Osteoblast (primary cell): ENCODE measurements at regions not wholly inside any gene's neighbourhood (a gene's known extent, or its start where the extent isn't known, plus 50 kb on each side); places are given as distances from the start of the nearest gene placed in this dataset.

Experiments used
- DNase-seq: peaks from one replicate; pipeline ENCODE4 v3.0.0; 2011; ENCODE audit warnings: low spot score, mixed read lengths; ENCODE audit not compliant: insufficient read length; ENCODE audit errors: missing footprints
- H2AFZ ChIP-seq: 2 replicates; pipeline ENCODE4 v1.6.0; 2011; ENCODE audit warnings: mild to moderate bottlenecking, low read length
- H3K27ac ChIP-seq: 2 replicates; pipeline ENCODE4 v1.5.1; 2011; ENCODE audit warnings: mild to moderate bottlenecking, low read depth, low read length, moderate library complexity
- H3K27me3 ChIP-seq: 2 replicates; pipeline ENCODE4 v1.6.0; 2012; ENCODE audit warnings: mild to moderate bottlenecking, control low read depth, inconsistent platforms, low read length, moderate library complexity; ENCODE audit not compliant: insufficient read depth
- H3K36me3 ChIP-seq: 2 replicates; pipeline ENCODE4 v1.5.1; 2011; ENCODE audit warnings: mild to moderate bottlenecking, low read length, control low read depth, moderate library complexity; ENCODE audit not compliant: insufficient read depth
- H3K4me1 ChIP-seq: 2 replicates; pipeline ENCODE4 v1.5.1; 2011; ENCODE audit warnings: mild to moderate bottlenecking, low read length, control low read depth, moderate library complexity; ENCODE audit not compliant: insufficient read depth
- H3K4me2 ChIP-seq: 2 replicates; pipeline ENCODE4 v1.6.0; 2011; ENCODE audit warnings: mild to moderate bottlenecking, low read length; ENCODE audit not compliant: insufficient read depth
- H3K4me3 ChIP-seq: fragments of 200-600 bp; sonication (generic); 3 replicates; pipeline ENCODE4 v1.5.1; 2012; ENCODE audit warnings: mild to moderate bottlenecking, low read length, inconsistent platforms; ENCODE audit not compliant: insufficient read depth
- H3K79me2 ChIP-seq: 2 replicates; pipeline ENCODE4 v1.6.0; 2012; ENCODE audit warnings: mild to moderate bottlenecking, low read length, control low read depth, inconsistent platforms; ENCODE audit not compliant: insufficient read depth
- H3K9me3 ChIP-seq: 2 replicates; pipeline ENCODE4 v1.5.1; 2011; ENCODE audit warnings: low read depth, low read length, control low read depth
- H4K20me1 ChIP-seq: 2 replicates; pipeline ENCODE4 v1.6.0; 2012; ENCODE audit warnings: mild to moderate bottlenecking, low read length, control low read depth; ENCODE audit not compliant: insufficient read depth
- CTCF ChIP-seq: IDR thresholded peaks from 2 replicates; pipeline ENCODE4 v1.5.1; 2011; ENCODE audit warnings: mild to moderate bottlenecking, low read depth, low read length, moderate library complexity; ENCODE audit errors: extremely low read depth

- H3K79me2 ChIP-seq: no peaks in the 10 kb centered on the region
- TF ChIP-seq CTCF: no peak
- no peaks in the 10 kb centered on the region for H4K20me1 ChIP-seq
- H2AFZ ChIP-seq: no peak overlapping the region
- no peak overlapping the region for H3K4me3 ChIP-seq
- H3K4me2 ChIP-seq: no peak overlapping the region
- no peaks in the 10 kb centered on the region for H3K4me1 ChIP-seq
- no peaks in the 10 kb centered on the region for H3K9me3 ChIP-seq
- H3K27ac ChIP-seq: no peak overlapping the region
- H3K36me3 ChIP-seq: no peaks in the 10 kb centered on the region
- H3K27me3 ChIP-seq: peaks cover 6% of the 10 kb centered on the region
- no peak for DNase-seq
These were observed 117.9 kb downstream of the TEX36 start for GRCh38 chr10:125565046-125565445.

- no peak for DNase-seq
- Histone ChIP-seq H3K79me2 (no peaks in the 10 kb centered on the region), H4K20me1 (no peaks in the 10 kb centered on the region), H3K4me1 (no peaks in the 10 kb centered on the region), H3K4me2 (no peak overlapping the region), H3K9me3 (no peaks in the 10 kb centered on the region), H2AFZ (no peak overlapping the region), H3K4me3 (no peak overlapping the region), H3K27ac (no peak overlapping the region), H3K27me3 (peaks cover 6% of the 10 kb centered on the region), H3K36me3 (no peaks in the 10 kb centered on the region)
- no peak for TF ChIP-seq CTCF
These were observed 118.4 kb downstream of the TEX36 start for GRCh38 chr10:125564570-125564969.

GRCh38 chr10:125562737-125563136, 120.2 kb downstream of the TEX36 start:
- Histone ChIP-seq H4K20me1 (no peaks in the 10 kb centered on the region), H3K36me3 (no peaks in the 10 kb centered on the region), H3K9me3 (no peaks in the 10 kb centered on the region), H3K4me1 (no peaks in the 10 kb centered on the region), H3K27ac (no peak overlapping the region), H3K4me2 (no peak overlapping the region), H3K79me2 (no peaks in the 10 kb centered on the region), H3K27me3 (peaks cover 8% of the 10 kb centered on the region), H3K4me3 (no peak overlapping the region), H2AFZ (no peak overlapping the region)
- no peak for DNase-seq
- TF ChIP-seq CTCF: no peak

GRCh38 chr10:125560947-125561346, 122.0 kb downstream of the TEX36 start:
- Histone ChIP-seq H3K4me3 (no peak overlapping the region), H4K20me1 (no peaks in the 10 kb centered on the region), H3K79me2 (no peaks in the 10 kb centered on the region), H3K27ac (no peak overlapping the region), H3K4me1 (no peaks in the 10 kb centered on the region), H3K9me3 (no peaks in the 10 kb centered on the region), H3K27me3 (peaks cover 8% of the 10 kb centered on the region), H3K36me3 (no peaks in the 10 kb centered on the region), H2AFZ (no peak overlapping the region), H3K4me2 (no peak overlapping the region)
- DNase-seq: no peak
- no peak for TF ChIP-seq CTCF
